Hepatocyte (in vitro differentiated cells): ENCODE measurements at regions not wholly inside any gene's neighbourhood (a gene's known extent, or its start where the extent isn't known, plus 50 kb on each side); places are given as distances from the start of the nearest gene placed in this dataset.

Experiments used
- EZH2 ChIP-seq: fragments of 200-600 bp; sonication (generic); IDR thresholded peaks from 2 replicates; pipeline ENCODE4 v1.6.1; 2016; ENCODE audit warnings: antibody characterized with exemption, mild to moderate bottlenecking, borderline replicate concordance
- EZH2phosphoT487 ChIP-seq: fragments of 200-600 bp; sonication (generic); IDR thresholded peaks from one replicate; pipeline ENCODE4 v1.6.1; 2018; ENCODE audit warnings: antibody characterized with exemption, mild to moderate bottlenecking, low read depth, moderate library complexity; ENCODE audit not compliant: unreplicated experiment, severe bottlenecking
- TF ChIP-seq, protein P1 (sequence below): fragments of 200-600 bp; sonication (generic); IDR thresholded peaks from 2 replicates; pipeline ENCODE4 v1.5.1; 2016; ENCODE audit warnings: antibody characterized with exemption, mild to moderate bottlenecking; ENCODE audit not compliant: poor library complexity

DNA sequence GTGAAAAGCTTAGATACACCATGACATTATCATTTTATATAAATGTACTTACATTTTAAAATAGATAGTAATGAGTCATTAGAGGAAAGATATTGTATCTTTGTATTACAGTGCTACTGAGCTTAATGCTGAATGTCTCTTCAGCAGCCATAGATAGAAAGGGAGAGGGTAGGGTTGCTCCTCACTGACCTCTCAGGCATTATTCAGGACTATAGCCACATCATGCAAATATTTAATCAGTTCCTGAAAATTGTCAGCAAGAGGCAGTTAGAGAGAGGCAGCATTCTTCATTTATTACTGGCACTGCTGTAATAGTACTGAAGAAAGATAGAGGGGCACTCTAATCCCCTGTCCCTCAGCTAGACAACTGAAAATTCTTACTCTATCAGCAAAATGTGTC, 242.0 kb upstream of the TANK start:
- TF ChIP-seq, protein P1, sequence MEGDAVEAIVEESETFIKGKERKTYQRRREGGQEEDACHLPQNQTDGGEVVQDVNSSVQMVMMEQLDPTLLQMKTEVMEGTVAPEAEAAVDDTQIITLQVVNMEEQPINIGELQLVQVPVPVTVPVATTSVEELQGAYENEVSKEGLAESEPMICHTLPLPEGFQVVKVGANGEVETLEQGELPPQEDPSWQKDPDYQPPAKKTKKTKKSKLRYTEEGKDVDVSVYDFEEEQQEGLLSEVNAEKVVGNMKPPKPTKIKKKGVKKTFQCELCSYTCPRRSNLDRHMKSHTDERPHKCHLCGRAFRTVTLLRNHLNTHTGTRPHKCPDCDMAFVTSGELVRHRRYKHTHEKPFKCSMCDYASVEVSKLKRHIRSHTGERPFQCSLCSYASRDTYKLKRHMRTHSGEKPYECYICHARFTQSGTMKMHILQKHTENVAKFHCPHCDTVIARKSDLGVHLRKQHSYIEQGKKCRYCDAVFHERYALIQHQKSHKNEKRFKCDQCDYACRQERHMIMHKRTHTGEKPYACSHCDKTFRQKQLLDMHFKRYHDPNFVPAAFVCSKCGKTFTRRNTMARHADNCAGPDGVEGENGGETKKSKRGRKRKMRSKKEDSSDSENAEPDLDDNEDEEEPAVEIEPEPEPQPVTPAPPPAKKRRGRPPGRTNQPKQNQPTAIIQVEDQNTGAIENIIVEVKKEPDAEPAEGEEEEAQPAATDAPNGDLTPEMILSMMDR: no peak
- TF ChIP-seq EZH2phosphoT487 (no peak), EZH2 (no peak)
